HG02970 (cell line): ENCODE measurements at regions not wholly inside any gene's neighbourhood (a gene's known extent, or its start where the extent isn't known, plus 50 kb on each side); places are given as distances from the start of the nearest gene placed in this dataset.

Experiments
- ATAC-seq: cut with Tn5 transposase; IDR thresholded peaks from one replicate; pipeline ENCODE4 v1.9.1; 2021; ENCODE audit warnings: mild to moderate bottlenecking, moderate library complexity, moderate number of reproducible peaks; ENCODE audit not compliant: unreplicated experiment, low FRiP score

GRCh38 chr13:103178986-103179943, 113.0 kb upstream of the SLC10A2 start:
- ATAC-seq: no peak

- ATAC-seq: no peak
These were observed 108.7 kb upstream of the SLC10A2 start for GRCh38 chr13:103174966-103175365.

- ATAC-seq: no peak
These were observed 102.8 kb upstream of the SLC10A2 start for GRCh38 chr13:103168901-103169508.

- ATAC-seq: no peak
These were observed 98.0 kb upstream of the SLC10A2 start for GRCh38 chr13:103164251-103164650.

- ATAC-seq: no peak
These were observed 95.3 kb upstream of the SLC10A2 start for GRCh38 chr13:103161476-103161875.

GRCh38 chr13:103157434-103158145, 91.4 kb upstream of the SLC10A2 start:
- ATAC-seq: no peak

- ATAC-seq: no peak
These were observed 90.8 kb upstream of the SLC10A2 start for GRCh38 chr13:103157016-103157415.

- no peak for ATAC-seq
These were observed 90.3 kb upstream of the SLC10A2 start for GRCh38 chr13:103156346-103156998.

GRCh38 chr13:103153466-103153865, 87.2 kb upstream of the SLC10A2 start:
- ATAC-seq: no peak

- ATAC-seq: no peak
These were observed 81.7 kb upstream of the SLC10A2 start for GRCh38 chr13:103147961-103148360.

GRCh38 chr13:103145442-103145841, 79.2 kb upstream of the SLC10A2 start:
- ATAC-seq: no peak

- ATAC-seq: no peak
These were observed 77.2 kb upstream of the SLC10A2 start for GRCh38 chr13:103143432-103143831.

GRCh38 chr13:103142151-103142550, 75.9 kb upstream of the SLC10A2 start:
- no peak for ATAC-seq

GRCh38 chr13:103140001-103140671, 73.9 kb upstream of the SLC10A2 start:
- peak; percentile 62 for ATAC-seq

GRCh38 chr13:103134271-103134670, 68.1 kb upstream of the SLC10A2 start:
- no peak for ATAC-seq

- ATAC-seq: no peak
These were observed 67.3 kb upstream of the SLC10A2 start for GRCh38 chr13:103133556-103133955.

GRCh38 chr13:103130681-103131210, 64.5 kb upstream of the SLC10A2 start:
- ATAC-seq: peak; percentile 88

GRCh38 chr13:103130146-103130545, 63.9 kb upstream of the SLC10A2 start:
- no peak for ATAC-seq
